ENCODE measurements at regions not wholly inside any gene's neighbourhood (a gene's known extent, or its start where the extent isn't known, plus 50 kb on each side); places are given as distances from the start of the nearest gene placed in this dataset.

- intact Hi-C loops (cut with micrococcal nuclease), result no loop called here
These were observed 2165.0 kb upstream of the CELF4 start for GRCh38 chr18:39730606-39731005.

GRCh38 chr18:39724652-39725051 lies 2159.1 kb upstream of the CELF4 start:
- intact Hi-C loops (cut with micrococcal nuclease), result no loop called here

- intact Hi-C loops (cut with micrococcal nuclease), result no loop called here
These were observed 2156.1 kb upstream of the CELF4 start for GRCh38 chr18:39721712-39722111.

DNA sequence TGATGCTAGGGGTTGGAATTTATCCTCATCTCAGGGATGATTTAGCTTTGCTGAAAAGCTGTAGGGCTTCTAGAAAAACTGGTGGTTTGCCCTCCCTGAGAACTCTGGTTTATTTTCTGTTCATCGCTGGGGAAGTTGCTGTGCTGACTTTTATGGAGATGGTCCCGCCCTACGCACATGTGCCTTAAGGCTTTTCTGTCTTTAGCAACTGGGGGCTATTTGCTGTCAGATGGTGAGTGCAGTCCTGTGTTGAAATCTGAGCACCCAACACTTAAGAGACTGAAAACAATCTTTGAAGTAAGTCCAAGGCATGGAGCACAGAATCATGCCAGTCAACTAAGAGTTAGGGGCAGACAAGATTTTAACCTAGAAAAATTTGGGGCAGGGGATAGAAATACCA lies 2148.4 kb upstream of the CELF4 start:
- intact Hi-C loops (cut with micrococcal nuclease), result no loop called here

- intact Hi-C loops (cut with micrococcal nuclease), result no loop called here
These were observed 2146.1 kb upstream of the CELF4 start for GRCh38 chr18:39711701-39712100.

- intact Hi-C loops (cut with micrococcal nuclease), result no loop called here
These were observed 2139.8 kb upstream of the CELF4 start for GRCh38 chr18:39705362-39705761.

GRCh38 chr18:39702888-39703287 lies 2137.3 kb upstream of the CELF4 start:
- intact Hi-C loops (cut with micrococcal nuclease), result no loop called here

DNA sequence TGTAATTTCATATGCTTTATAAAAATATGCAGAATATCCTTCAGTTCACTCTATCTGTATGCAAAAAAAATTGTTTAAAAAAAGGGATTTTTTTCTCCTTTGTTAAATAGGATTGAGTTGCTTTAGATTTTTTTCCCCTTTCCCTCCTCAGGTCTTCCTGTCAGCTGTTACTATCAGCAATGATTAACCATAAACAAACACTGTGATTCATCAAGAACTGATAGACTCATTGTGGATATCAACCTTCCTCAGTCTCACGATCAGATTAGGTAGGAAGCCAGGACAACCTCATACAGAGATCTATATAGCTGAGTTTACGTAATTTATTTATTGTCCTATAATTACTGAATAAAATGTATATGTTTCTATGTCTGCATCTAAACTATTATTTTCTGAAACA lies 2136.2 kb upstream of the CELF4 start:
- intact Hi-C loops (cut with micrococcal nuclease), result no loop called here

DNA sequence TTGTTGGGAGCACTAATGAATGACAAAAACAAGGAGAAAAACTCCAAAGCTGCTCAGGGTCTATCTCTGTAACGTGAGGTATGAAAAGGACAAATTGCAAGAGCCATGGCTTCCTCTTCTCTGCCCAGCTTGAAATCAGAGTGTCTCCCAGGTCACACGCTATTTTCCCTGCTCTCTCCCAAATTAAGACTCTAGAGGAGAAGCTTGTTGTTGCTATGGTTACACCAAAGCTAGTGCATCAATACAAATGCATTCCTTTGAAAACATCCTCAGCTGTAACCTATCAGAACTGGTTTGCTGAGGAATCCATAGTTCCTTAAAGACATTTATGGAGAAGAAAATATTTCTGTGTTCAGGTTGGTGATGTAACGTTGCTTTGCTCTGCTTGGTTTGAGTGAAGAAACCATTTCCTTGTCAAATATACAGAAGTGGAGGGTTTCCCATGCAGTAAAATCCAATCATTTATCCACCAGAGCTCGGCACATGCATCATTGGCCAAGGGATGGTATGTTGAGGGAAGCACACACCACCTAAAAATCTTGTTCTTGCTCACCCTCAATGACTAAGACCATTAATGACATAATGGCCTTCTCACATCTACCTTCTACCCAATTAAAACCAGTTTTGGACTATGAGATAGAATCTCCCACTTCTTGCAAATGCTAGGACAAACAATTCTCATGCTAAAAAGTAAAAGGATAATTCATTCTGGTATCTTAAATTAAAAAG lies 2135.6 kb upstream of the CELF4 start:
- intact Hi-C loops (cut with micrococcal nuclease), result no loop called here

GRCh38 chr18:39699340-39699964 lies 2133.9 kb upstream of the CELF4 start:
- intact Hi-C loops (cut with micrococcal nuclease), result no loop called here

DNA sequence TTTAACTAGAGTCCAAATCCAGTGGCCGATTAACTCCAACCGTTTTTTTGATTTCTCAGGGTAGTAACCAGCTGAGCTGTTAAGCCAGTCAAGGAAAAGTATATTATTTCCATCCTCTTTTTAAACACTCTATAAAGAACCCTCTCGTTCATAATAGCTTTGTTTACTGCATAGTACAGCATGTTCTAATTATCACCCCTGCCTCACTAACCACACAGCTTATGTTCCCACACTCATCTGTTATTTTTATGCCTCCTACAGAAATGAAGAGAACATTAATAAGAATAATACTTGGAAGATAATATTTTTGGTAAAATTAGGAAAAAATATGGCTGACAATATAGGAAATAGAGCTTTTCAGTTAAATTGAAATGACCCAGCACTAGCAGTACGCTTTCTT lies 2132.8 kb upstream of the CELF4 start:
- intact Hi-C loops (cut with micrococcal nuclease), result no loop called here

- intact Hi-C loops (cut with micrococcal nuclease), result no loop called here
These were observed 2127.8 kb upstream of the CELF4 start for GRCh38 chr18:39693359-39693758.

- intact Hi-C loops (cut with micrococcal nuclease), result no loop called here
These were observed 2126.9 kb upstream of the CELF4 start for GRCh38 chr18:39692367-39693015.

- intact Hi-C loops (cut with micrococcal nuclease), result no loop called here
These were observed 2119.8 kb upstream of the CELF4 start for GRCh38 chr18:39685303-39685902.

- intact Hi-C loops (cut with micrococcal nuclease), result no loop called here
These were observed 2115.5 kb upstream of the CELF4 start for GRCh38 chr18:39681061-39681460.

DNA sequence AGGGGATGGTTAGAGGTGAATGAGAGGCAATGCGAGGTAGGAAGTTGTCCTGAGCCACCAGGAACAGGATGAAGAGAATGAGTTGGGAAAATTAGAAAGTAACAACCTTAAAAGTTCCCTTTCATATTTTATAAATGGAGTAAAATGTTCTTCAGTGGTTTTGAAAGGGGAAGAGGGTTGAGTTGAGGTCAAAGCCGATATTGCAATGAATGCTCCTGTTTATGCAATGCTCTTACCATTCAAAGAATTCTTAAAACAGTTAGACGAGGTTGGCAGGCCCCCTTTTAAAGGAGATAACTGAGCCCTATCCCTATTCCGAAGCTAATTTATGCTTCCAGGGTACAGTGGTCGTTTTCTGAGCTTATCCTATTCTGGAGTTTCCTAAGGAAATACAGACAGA lies 2110.3 kb upstream of the CELF4 start:
- intact Hi-C loops (cut with micrococcal nuclease), result no loop called here

DNA sequence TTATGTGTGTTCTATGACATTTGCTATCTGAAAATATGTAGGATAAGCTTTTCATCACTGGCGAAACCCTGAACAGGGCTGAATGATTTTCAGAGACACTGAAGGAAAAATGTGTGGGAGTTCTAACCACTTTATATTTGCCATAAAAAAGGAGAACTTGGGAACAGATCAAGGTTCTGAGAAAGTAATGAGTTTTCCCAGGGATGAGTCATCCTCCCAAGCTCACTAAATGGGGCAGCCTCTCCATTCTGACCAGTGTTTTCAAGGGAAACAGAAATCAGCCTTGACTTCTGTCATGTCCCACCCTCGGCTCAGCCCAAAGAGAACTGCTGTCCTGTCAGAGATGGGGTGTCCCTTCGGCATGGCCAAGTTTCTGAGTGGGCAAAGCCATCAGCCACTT lies 2109.8 kb upstream of the CELF4 start:
- intact Hi-C loops (cut with micrococcal nuclease), result no loop called here

- intact Hi-C loops (cut with micrococcal nuclease), result no loop called here
These were observed 2106.6 kb upstream of the CELF4 start for GRCh38 chr18:39672171-39672570.

GRCh38 chr18:39667905-39668304 lies 2102.3 kb upstream of the CELF4 start:
- intact Hi-C loops (cut with micrococcal nuclease), result no loop called here

DNA sequence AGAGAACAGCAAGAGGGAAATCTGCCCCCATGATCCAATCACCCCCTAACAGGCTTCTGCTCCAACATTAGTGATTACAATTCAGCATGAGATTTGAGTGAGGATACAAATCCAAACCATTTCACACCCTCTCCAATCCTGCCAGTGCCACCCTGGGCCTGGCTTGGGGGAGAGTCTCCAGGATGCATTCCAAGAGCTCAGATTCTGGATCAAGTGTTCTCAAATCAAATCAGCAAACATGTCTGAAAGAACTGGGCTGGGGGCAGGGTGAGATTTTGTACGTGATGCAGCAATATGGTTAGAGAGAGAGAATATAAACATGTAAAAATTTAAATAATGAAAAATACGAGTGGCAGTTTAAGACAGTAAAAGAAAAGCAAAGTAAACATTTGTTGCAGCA lies 2100.9 kb upstream of the CELF4 start:
- intact Hi-C loops (cut with micrococcal nuclease), result no loop called here

DNA sequence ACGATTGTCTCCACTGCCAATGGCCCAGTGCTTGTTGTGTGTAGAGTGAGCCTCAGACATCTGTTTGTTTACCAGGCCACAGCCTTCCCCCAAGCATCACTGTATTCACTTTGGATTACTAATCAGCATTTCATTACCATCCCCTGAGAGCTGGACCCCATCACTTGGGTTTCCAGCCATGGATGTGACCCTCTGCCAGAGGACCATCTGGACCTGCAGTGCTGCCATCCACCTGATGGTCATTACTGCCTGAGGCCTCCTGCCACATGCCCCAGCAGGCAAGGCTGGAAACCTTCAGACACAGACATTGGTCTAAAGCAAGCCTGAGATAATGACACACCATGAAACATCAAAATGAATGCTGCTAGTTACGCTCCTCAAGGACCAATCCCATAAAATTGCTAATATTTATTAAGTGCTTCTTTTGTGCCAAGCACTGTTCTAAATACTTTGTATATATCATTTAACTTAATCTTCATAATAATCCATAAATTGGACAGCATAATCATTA lies 2096.3 kb upstream of the CELF4 start:
- intact Hi-C loops (cut with micrococcal nuclease), result no loop called here

GRCh38 chr18:39660141-39660540 lies 2094.5 kb upstream of the CELF4 start:
- intact Hi-C loops (cut with micrococcal nuclease), result no loop called here
